ENCODE measurements at regions not wholly inside any gene's neighbourhood (a gene's known extent, or its start where the extent isn't known, plus 50 kb on each side); places are given as distances from the start of the nearest gene placed in this dataset.
"Not testable (repeated sequence)": the region's sequence is repeated elsewhere in the genome, so short reads cannot be mapped to it uniquely, and the experiment has no call there.

DNA sequence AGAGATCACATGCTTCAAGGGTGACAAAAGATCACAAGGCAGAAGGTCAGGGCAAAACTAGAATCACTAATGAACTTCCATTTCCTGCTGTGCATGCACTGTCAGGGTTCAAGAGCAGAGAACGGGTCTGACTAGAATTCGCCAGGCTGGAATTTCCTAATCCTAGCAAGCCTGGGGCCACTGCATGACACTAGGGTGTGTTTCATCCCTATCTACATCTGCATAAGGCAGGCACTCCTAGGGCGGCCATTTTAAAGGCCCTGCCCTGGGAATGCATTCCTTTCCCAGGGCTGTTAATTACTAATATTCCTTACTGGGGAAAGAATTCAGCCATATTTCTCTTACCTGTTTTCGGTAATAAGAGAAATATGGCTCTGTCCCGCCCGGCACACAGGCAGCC lies 734.1 kb downstream of the TFAP2A start:
- H2BK5ac ChIP-seq (ENCODE audit: low read depth, low read length, poor library complexity, severe bottlenecking); POLR2A ChIA-PET (ENCODE audit: unreplicated experiment); H2AK9ac ChIP-seq (replicated peaks; ENCODE audit: low read depth, low read length, poor library complexity); H2BK120ac ChIP-seq (ENCODE audit: low read depth, low read length); H4K5ac ChIP-seq (ENCODE audit: low read depth, low read length); H3K23ac ChIP-seq (ENCODE audit: low read depth, low read length); dilution Hi-C loops (cut with HindIII; ENCODE audit: low sequenced_read_pairs, unreplicated experiment); H2BK20ac ChIP-seq (ENCODE audit: low read depth, low read length); H4K91ac ChIP-seq (ENCODE audit: insufficient read depth, low read depth, low read length); H3K9me1 ChIP-seq (ENCODE audit: insufficient read depth, low read length); H3K27me3 ChIP-seq (ENCODE audit: control insufficient read depth, insufficient read depth, low read length); H3K36me3 ChIP-seq (ENCODE audit: control insufficient read depth, insufficient read depth, low read length); H3K79me1 ChIP-seq (ENCODE audit: low read depth in 1 of 2, low read length in 2 of 2); H3K14ac ChIP-seq (replicated peaks; ENCODE audit: low read depth, low read length); H3K4me1 ChIP-seq (ENCODE audit: control insufficient read depth, insufficient read depth, low read length); DNase-seq; ATAC-seq (ENCODE audit: low read depth); H4K20me1 ChIP-seq (ENCODE audit: insufficient read depth, low read length); H2AFZ ChIP-seq (replicated peaks; ENCODE audit: low read length, poor library complexity); H3K27ac ChIP-seq (ENCODE audit: insufficient read depth, low read length); H2AK5ac ChIP-seq (ENCODE audit: low read depth, low read length); BruUV-seq (replicated peaks); in situ Hi-C loops (cut with MboI; ENCODE audit: low sequenced_read_pairs); H3K4me3 ChIP-seq (ENCODE audit: insufficient read depth, low read depth, low read length); H4K8ac ChIP-seq (ENCODE audit: low read depth in 2 of 2, low read length in 2 of 2); H3K18ac ChIP-seq (ENCODE audit: low read depth, low read length); CTCF ChIA-PET; intact Hi-C loops (cut with micrococcal nuclease); H3K4me2 ChIP-seq (ENCODE audit: low read depth, low read length); H3K4ac ChIP-seq (ENCODE audit: low read depth, low read length); H2BK15ac ChIP-seq (ENCODE audit: low read depth, low read length); H3K56ac ChIP-seq (ENCODE audit: extremely low read depth, insufficient read depth, low read length); H3K9me3 ChIP-seq (ENCODE audit: control insufficient read depth, insufficient read depth, low read length); H3K9ac ChIP-seq (ENCODE audit: low read depth, low read length): not testable (repeated sequence)
- WGBS, 2 experiments (ENCODE audit: extremely low coverage in 2 of 2, insufficient read length in 1 of 2), result 73% methylated on average over 2 of the region's 6 CpGs; no CpG with 5 or more reads in 1 of the 2 experiments
